LNCAP (cell line): ENCODE measurements at regions not wholly inside any gene's neighbourhood (a gene's known extent, or its start where the extent isn't known, plus 50 kb on each side); places are given as distances from the start of the nearest gene placed in this dataset.

Experiments
- CTCF ChIP-seq: fragments of 450-650 bp; IDR thresholded peaks from 2 replicates; pipeline ENCODE4 v1.5.1; 2017; ENCODE audit warnings: mild to moderate bottlenecking

GRCh38 chr1:80893115-80893514 lies 907.6 kb upstream of the ADGRL2 start:
- TF ChIP-seq CTCF, result no peak

GRCh38 chr1:80892539-80892938 lies 908.2 kb upstream of the ADGRL2 start:
- TF ChIP-seq CTCF, result no peak

GRCh38 chr1:80891871-80892270 lies 908.9 kb upstream of the ADGRL2 start:
- no peak for TF ChIP-seq CTCF

GRCh38 chr1:80882553-80882952 lies 918.2 kb upstream of the ADGRL2 start:
- TF ChIP-seq CTCF, result no peak

GRCh38 chr1:80878343-80878742 lies 922.4 kb upstream of the ADGRL2 start:
- no peak for TF ChIP-seq CTCF

- no peak for TF ChIP-seq CTCF
These were observed 924.7 kb upstream of the ADGRL2 start for GRCh38 chr1:80876035-80876434.

GRCh38 chr1:80869299-80869698 lies 931.4 kb upstream of the ADGRL2 start:
- no peak for TF ChIP-seq CTCF

GRCh38 chr1:80847904-80848303 lies 952.8 kb upstream of the ADGRL2 start:
- TF ChIP-seq CTCF, result no peak
